ENCODE measurements at regions not wholly inside any gene's neighbourhood (a gene's known extent, or its start where the extent isn't known, plus 50 kb on each side); places are given as distances from the start of the nearest gene placed in this dataset.
"Not testable (repeated sequence)": the region's sequence is repeated elsewhere in the genome, so short reads cannot be mapped to it uniquely, and the experiment has no call there.

DNA sequence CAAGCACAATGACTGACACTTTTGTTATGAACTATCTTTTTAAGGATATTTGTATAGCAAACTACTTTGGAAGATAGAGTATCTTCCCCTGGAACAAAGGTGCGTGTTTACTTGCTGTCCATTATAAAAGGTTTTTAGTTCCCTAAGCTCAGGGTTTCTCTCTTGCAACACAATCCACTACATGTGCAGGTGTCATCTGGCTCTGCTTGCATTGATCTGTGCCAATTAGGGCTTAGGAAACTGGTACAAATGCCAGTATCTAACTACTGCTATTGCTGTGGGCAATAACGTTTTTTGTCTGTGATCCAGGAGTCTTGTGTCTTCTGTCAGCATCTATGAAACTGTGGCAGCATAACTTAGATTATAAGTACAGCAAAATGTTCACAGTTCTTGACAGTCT is 68.3 kb upstream of the ABCD3 start:
- no peak for TF ChIP-seq CTCF (IDR thresholded peaks at IDR 0.05; ENCODE audit: borderline replicate concordance, control extremely low read depth, extremely low read depth, insufficient read depth, missing control alignments)
- in situ Hi-C loops (cut with MboI; ENCODE audit: low sequenced_read_pairs, unreplicated experiment): loop anchor here (25.0 kb wide), 1 partner anchor 462 kb away; the partner anchor contains the start of gene SLC44A3
- DNase-seq (ENCODE audit: low spot score): no peak

DNA sequence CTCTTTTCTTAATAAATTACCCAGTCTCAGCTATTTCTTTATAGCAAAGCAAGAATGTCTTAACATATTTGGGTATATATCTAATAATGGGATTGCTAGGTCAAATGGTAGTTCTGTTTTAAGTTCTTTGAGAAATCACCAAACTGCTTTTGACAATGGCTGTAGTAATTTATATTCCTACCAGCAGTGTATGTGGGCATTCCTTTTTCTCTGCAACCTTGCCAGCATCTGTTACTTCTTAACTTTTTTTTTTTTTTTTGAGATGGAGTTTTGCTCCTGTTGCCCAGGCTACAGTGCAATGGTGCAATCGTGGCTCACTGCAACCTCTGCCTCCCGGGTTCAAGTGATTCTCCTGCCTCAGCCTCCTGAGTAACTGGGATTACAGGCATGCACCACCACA is 69.8 kb upstream of the ABCD3 start:
- in situ Hi-C loops (cut with MboI; ENCODE audit: low sequenced_read_pairs, unreplicated experiment): loop anchor here (25.0 kb wide), 1 partner anchor 464 kb away; the partner anchor contains the start of gene SLC44A3
- DNase-seq (ENCODE audit: low spot score): not testable (repeated sequence)

GRCh38 chr1:94345148-94345721 is 73.0 kb upstream of the ABCD3 start:
- in situ Hi-C loops (cut with MboI; ENCODE audit: low sequenced_read_pairs, unreplicated experiment): loop anchor here (25.0 kb wide), 1 partner anchor 467 kb away; the partner anchor contains the start of gene SLC44A3
- no peak for TF ChIP-seq CTCF (IDR thresholded peaks at IDR 0.05; ENCODE audit: borderline replicate concordance, control extremely low read depth, extremely low read depth, insufficient read depth, missing control alignments)
- no peak for DNase-seq (ENCODE audit: low spot score)

DNA sequence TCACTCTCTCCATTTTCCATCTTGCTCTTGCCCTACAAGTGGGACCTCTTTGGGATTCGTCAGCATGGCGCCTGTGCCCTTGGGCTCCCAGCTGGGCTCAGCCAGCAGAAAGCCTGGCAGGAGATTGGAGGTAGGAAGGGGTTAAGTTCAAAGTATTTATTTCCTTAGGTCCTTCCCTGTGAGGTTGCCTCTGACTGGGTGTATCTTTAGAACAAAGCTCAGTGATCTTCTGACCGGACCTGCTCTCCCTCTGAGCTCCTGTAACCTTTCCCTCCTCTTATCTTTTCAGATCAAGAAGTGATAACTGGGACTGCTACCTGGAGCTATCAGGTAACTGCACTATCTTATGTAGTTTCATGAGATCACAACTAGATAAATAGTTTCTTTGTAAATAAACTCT is 75.8 kb upstream of the ABCD3 start:
- in situ Hi-C loops (cut with MboI; ENCODE audit: low sequenced_read_pairs, unreplicated experiment): loop anchor here (25.0 kb wide), 1 partner anchor 470 kb away; the partner anchor contains the start of gene SLC44A3
- no peak for DNase-seq (ENCODE audit: low spot score)
- no peak for TF ChIP-seq CTCF (IDR thresholded peaks at IDR 0.05; ENCODE audit: borderline replicate concordance, control extremely low read depth, extremely low read depth, insufficient read depth, missing control alignments)

DNA sequence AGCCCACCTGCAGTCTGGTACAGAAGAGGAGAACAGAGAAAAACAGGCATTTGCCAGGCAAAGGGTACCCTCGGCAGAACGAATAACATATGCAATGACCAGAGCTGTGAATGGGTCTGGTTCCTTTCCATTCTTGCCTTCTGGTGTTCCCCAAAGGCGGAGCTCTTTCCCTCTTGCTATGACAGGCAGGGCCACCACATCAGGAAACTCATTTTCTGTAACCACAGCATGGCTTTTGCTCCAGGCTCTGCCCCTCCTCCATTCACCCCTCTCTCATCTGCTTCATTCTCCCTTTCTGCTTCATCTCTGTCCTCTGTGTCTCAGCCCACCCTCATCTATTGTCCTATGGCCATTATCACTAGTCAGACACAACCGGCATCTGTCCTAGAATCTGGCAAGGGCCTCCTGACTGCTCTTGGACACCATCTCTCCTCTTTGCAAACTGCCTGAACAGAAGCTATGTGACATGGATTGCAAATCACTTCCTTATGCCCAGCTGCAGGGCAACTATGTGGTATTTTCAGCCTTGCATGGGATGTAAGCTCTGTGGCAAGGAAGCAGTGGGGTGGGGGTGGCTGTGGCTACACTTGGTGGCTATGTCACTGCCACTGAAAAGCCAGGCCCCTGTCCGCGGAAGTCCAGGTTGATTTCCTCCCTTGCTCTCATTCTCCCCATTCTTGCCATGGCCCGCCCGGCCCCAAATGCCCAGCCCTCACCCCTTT is 78.8 kb upstream of the ABCD3 start:
- TF ChIP-seq CTCF (IDR thresholded peaks at IDR 0.05; ENCODE audit: borderline replicate concordance, control extremely low read depth, extremely low read depth, insufficient read depth, missing control alignments): no peak
- no peak for DNase-seq (ENCODE audit: low spot score)
- in situ Hi-C loops (cut with MboI; ENCODE audit: low sequenced_read_pairs, unreplicated experiment): loop anchor here (5.0 to 25.0 kb wide), 2 partner anchors 277 to 473 kb away; partner anchors contain the start of gene SLC44A3

DNA sequence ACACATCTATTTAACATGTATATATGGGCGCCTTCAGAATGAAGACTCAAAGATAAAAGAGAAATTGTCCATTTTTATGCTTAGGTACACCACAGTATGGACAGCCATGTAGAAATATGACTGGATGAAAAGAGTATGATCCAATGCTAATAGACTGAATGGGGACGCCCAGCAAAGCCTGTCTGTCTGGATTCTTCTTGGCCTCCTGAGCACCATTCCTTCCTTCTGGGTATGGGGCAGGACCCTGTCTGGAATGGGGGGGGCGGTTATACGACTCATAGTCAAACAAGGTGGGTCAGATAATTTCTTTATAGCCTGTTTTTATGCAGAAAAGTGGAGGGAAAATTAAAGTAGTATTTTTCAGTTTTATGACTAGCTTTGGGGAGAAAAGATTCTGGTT is 81.2 kb upstream of the ABCD3 start:
- TF ChIP-seq CTCF (IDR thresholded peaks at IDR 0.05; ENCODE audit: borderline replicate concordance, control extremely low read depth, extremely low read depth, insufficient read depth, missing control alignments): no peak
- in situ Hi-C loops (cut with MboI; ENCODE audit: low sequenced_read_pairs, unreplicated experiment): loop anchor here (5.0 to 25.0 kb wide), 2 partner anchors 275 to 475 kb away; partner anchors contain the start of gene SLC44A3

GRCh38 chr1:94335950-94336349 is 82.2 kb upstream of the ABCD3 start:
- in situ Hi-C loops (cut with MboI; ENCODE audit: low sequenced_read_pairs, unreplicated experiment): loop anchor here (5.0 to 25.0 kb wide), 2 partner anchors 274 to 476 kb away; partner anchors contain the start of gene SLC44A3
- DNase-seq (ENCODE audit: low spot score): peak; percentile 38
- TF ChIP-seq CTCF (IDR thresholded peaks at IDR 0.05; ENCODE audit: borderline replicate concordance, control extremely low read depth, extremely low read depth, insufficient read depth, missing control alignments): peak; percentile 60

More for the DNA sequence above, 81.2 kb upstream of the ABCD3 start:
- no peak for DNase-seq (ENCODE audit: low spot score)
